ENCODE measurements at regions not wholly inside any gene's neighbourhood (a gene's known extent, or its start where the extent isn't known, plus 50 kb on each side); places are given as distances from the start of the nearest gene placed in this dataset.
"Not testable (repeated sequence)": the region's sequence is repeated elsewhere in the genome, so short reads cannot be mapped to it uniquely, and the experiment has no call there.

- TF ChIP-seq, protein P1, sequence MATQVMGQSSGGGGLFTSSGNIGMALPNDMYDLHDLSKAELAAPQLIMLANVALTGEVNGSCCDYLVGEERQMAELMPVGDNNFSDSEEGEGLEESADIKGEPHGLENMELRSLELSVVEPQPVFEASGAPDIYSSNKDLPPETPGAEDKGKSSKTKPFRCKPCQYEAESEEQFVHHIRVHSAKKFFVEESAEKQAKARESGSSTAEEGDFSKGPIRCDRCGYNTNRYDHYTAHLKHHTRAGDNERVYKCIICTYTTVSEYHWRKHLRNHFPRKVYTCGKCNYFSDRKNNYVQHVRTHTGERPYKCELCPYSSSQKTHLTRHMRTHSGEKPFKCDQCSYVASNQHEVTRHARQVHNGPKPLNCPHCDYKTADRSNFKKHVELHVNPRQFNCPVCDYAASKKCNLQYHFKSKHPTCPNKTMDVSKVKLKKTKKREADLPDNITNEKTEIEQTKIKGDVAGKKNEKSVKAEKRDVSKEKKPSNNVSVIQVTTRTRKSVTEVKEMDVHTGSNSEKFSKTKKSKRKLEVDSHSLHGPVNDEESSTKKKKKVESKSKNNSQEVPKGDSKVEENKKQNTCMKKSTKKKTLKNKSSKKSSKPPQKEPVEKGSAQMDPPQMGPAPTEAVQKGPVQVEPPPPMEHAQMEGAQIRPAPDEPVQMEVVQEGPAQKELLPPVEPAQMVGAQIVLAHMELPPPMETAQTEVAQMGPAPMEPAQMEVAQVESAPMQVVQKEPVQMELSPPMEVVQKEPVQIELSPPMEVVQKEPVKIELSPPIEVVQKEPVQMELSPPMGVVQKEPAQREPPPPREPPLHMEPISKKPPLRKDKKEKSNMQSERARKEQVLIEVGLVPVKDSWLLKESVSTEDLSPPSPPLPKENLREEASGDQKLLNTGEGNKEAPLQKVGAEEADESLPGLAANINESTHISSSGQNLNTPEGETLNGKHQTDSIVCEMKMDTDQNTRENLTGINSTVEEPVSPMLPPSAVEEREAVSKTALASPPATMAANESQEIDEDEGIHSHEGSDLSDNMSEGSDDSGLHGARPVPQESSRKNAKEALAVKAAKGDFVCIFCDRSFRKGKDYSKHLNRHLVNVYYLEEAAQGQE (IDR thresholded peaks at IDR 0.05), result no peak
- TF ChIP-seq TAF1 (conservative IDR thresholded peaks at IDR 0.05) (no peak), EGR1 (IDR thresholded peaks at IDR 0.05; ENCODE audit: low read depth in 2 of 2) (no peak), FOXA1 (IDR thresholded peaks at IDR 0.05) (no peak), SP1 (IDR thresholded peaks at IDR 0.05) (no peak), YY1 (IDR thresholded peaks at IDR 0.05) (no peak)
These were observed 266.1 kb upstream of the PTCHD4 start (continued) for GRCh38 chr6:48377115-48377514.

DNA sequence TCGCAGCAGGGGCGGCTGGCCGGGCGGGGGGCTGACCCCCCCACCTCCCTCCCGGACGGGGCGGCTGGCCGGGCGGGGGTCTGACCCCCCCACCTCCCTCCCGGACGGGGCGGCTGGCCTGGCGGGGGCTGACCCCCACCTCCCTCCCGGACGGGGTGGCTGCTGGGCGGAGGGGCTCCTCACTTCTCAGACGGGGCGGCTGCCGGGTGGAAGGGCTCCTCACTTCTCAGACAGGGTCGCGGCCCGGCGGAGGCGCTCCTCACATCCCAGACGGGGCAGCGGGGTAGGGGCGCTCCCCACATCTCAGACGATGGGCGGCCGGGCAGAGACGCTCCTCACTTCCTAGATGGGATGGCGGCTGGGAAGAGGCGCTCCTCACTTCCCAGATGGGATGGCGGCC, 260.2 kb upstream of the PTCHD4 start:
- not testable (repeated sequence) for H3K9me3 ChIP-seq (ENCODE audit: control insufficient read depth in 4 of 4, low read length in 3 of 4); H3K9ac ChIP-seq (ENCODE audit: low read depth in 1 of 2, low read length in 2 of 2); DNase-seq (ENCODE audit: low spot score); H3K27ac ChIP-seq (ENCODE audit: low read depth in 1 of 2, low read length in 2 of 2); H3K36me3 ChIP-seq (ENCODE audit: control insufficient read depth in 4 of 4, insufficient read depth in 3 of 4, low read depth in 1 of 4, low read length in 3 of 4); H3K4me1 ChIP-seq (ENCODE audit: control insufficient read depth in 4 of 4, insufficient read depth in 4 of 4, low read length in 3 of 4); H3K27me3 ChIP-seq (ENCODE audit: control insufficient read depth in 4 of 4, insufficient read depth in 4 of 4, low read length in 3 of 4); H3K4me3 ChIP-seq (ENCODE audit: low read depth in 1 of 3, low read length in 3 of 3)
- 94% methylated on average over 34 of the region's 34 CpGs for whole genome bisulfite sequencing

DNA sequence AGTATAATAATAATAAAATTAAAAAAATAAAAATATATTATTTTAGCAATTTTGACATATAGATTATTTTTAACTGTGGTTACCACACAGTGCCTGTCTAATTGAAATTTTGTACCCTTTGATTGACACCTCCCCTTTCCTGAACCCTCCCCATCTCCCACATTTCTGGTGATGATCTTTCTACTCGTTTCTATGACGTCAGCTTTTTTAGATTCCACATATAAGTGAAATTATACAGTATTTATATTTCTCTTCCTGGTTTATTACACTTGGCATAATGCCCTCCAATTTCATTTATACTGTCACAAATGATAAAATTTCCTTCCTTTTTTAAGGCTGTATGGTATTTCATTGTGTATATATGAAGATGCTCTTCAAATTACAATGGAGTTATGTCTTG, 258.1 kb upstream of the PTCHD4 start:
- WGBS, result 87% methylated on average over 2 of the region's 2 CpGs
- Histone ChIP-seq H3K27me3 (ENCODE audit: control insufficient read depth in 4 of 4, insufficient read depth in 4 of 4, low read length in 3 of 4) (no peaks in the 10 kb centered on the region), H3K4me1 (ENCODE audit: control insufficient read depth in 4 of 4, insufficient read depth in 4 of 4, low read length in 3 of 4) (no peaks in the 10 kb centered on the region), H3K4me3 (ENCODE audit: low read depth in 1 of 3, low read length in 3 of 3) (no peak overlapping the region), H3K9me3 (ENCODE audit: control insufficient read depth in 4 of 4, low read length in 3 of 4) (peaks cover 0 to 4% (median 0%) of the 10 kb centered on the region in 4 donors), H3K9ac (ENCODE audit: low read depth in 1 of 2, low read length in 2 of 2) (no peak overlapping the region), H3K36me3 (ENCODE audit: control insufficient read depth in 4 of 4, insufficient read depth in 3 of 4, low read depth in 1 of 4, low read length in 3 of 4) (no peaks in the 10 kb centered on the region), H3K27ac (ENCODE audit: low read depth in 1 of 2, low read length in 2 of 2) (no peak overlapping the region)
- no peak for DNase-seq (ENCODE audit: low spot score)
- no peak for TF ChIP-seq HNF4G (IDR thresholded peaks at IDR 0.05)
- TF ChIP-seq CTCF (IDR thresholded peaks at IDR 0.05; ENCODE audit: low read depth, low read length, missing input control), result no peak
- no peak for TF ChIP-seq FOXA2 (IDR thresholded peaks at IDR 0.05)
- TF ChIP-seq ZBTB33 (IDR thresholded peaks at IDR 0.05), result no peak
- no peak for TF ChIP-seq JUND (IDR thresholded peaks at IDR 0.05)
- TF ChIP-seq, protein P1 (IDR thresholded peaks at IDR 0.05), result no peak
- no peak for TF ChIP-seq SP1 (IDR thresholded peaks at IDR 0.05)
- TF ChIP-seq NR2F2 (IDR thresholded peaks at IDR 0.05), result no peak
- no peak for TF ChIP-seq RAD21 (IDR thresholded peaks at IDR 0.05)
- TF ChIP-seq TAF1 (conservative IDR thresholded peaks at IDR 0.05), result no peak
- TF ChIP-seq FOXA1 (IDR thresholded peaks at IDR 0.05), result no peak
- no peak for TF ChIP-seq EGR1 (IDR thresholded peaks at IDR 0.05; ENCODE audit: low read depth in 2 of 2)
- no peak for TF ChIP-seq YY1 (IDR thresholded peaks at IDR 0.05)
- TF ChIP-seq, protein P2, sequence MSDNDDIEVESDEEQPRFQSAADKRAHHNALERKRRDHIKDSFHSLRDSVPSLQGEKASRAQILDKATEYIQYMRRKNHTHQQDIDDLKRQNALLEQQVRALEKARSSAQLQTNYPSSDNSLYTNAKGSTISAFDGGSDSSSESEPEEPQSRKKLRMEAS (IDR thresholded peaks at IDR 0.05), result no peak
- TF ChIP-seq HNF4A (conservative IDR thresholded peaks at IDR 0.05), result no peak
- TF ChIP-seq GABPA (IDR thresholded peaks at IDR 0.05 in 1 of 2, conservative IDR thresholded peaks at IDR 0.05 in 1 of 2), result no peak
- no peak for TF ChIP-seq RXRA (IDR thresholded peaks at IDR 0.05)
- no peak for TF ChIP-seq ATF3 (IDR thresholded peaks at IDR 0.05)

Data from liver (tissue), 8 donors.